Liver (tissue), 3 donors: ENCODE measurements at regions not wholly inside any gene's neighbourhood (a gene's known extent, or its start where the extent isn't known, plus 50 kb on each side); places are given as distances from the start of the nearest gene placed in this dataset.

Source experiments
- EGR1 ChIP-seq, 2 donors: IDR thresholded peaks; 2 replicates each; pipeline ENCODE4 v1.6.1; 2016 to 2018; ENCODE audit warnings: antibody characterized with exemption in 2 of 2, low read depth in 2 of 2
- FOXA1 ChIP-seq: IDR thresholded peaks from 2 replicates; pipeline ENCODE4 v1.6.1; 2016; ENCODE audit warnings: antibody characterized with exemption
- FOXA2 ChIP-seq: IDR thresholded peaks from 2 replicates; pipeline ENCODE4 v1.6.1; 2016; ENCODE audit warnings: antibody characterized with exemption
- GABPA ChIP-seq, 2 donors: IDR thresholded peaks in 1 of 2; conservative IDR thresholded peaks in 1 of 2; 2 replicates each; pipeline ENCODE4 v1.6.1; 2016; ENCODE audit warnings: antibody characterized with exemption in 2 of 2, mild to moderate bottlenecking in 1 of 2, moderate library complexity in 1 of 2
- MAX ChIP-seq: IDR thresholded peaks from 2 replicates; pipeline ENCODE4 v1.6.1; 2016; ENCODE audit warnings: antibody characterized with exemption
- RAD21 ChIP-seq, 2 donors: IDR thresholded peaks; 2 replicates each; pipeline ENCODE4 v1.6.1; 2016; ENCODE audit warnings: antibody characterized with exemption in 2 of 2, mild to moderate bottlenecking in 2 of 2
- REST ChIP-seq: IDR thresholded peaks from 2 replicates; pipeline ENCODE4 v1.6.1; 2016; ENCODE audit warnings: antibody characterized with exemption, mild to moderate bottlenecking
- SP1 ChIP-seq: IDR thresholded peaks from 2 replicates; pipeline ENCODE4 v1.6.1; 2018; ENCODE audit warnings: antibody characterized with exemption, mild to moderate bottlenecking
- TAF1 ChIP-seq: conservative IDR thresholded peaks from 2 replicates; pipeline ENCODE4 v1.6.1; 2016; ENCODE audit warnings: antibody characterized with exemption, mild to moderate bottlenecking
- TF ChIP-seq, protein P1 (sequence below): fragments of 150-350 bp; IDR thresholded peaks from 2 replicates; pipeline ENCODE4 v1.5.1; 2017; ENCODE audit warnings: improper control_type of control experiment, low read depth, low read length; ENCODE audit not compliant: missing input control
- donor health status: healthy.
- donor health status: healthy.

GRCh38 chr5:96254980-96255691 lies 177.9 kb downstream of the PCSK1 start:
- TF ChIP-seq, protein P1, sequence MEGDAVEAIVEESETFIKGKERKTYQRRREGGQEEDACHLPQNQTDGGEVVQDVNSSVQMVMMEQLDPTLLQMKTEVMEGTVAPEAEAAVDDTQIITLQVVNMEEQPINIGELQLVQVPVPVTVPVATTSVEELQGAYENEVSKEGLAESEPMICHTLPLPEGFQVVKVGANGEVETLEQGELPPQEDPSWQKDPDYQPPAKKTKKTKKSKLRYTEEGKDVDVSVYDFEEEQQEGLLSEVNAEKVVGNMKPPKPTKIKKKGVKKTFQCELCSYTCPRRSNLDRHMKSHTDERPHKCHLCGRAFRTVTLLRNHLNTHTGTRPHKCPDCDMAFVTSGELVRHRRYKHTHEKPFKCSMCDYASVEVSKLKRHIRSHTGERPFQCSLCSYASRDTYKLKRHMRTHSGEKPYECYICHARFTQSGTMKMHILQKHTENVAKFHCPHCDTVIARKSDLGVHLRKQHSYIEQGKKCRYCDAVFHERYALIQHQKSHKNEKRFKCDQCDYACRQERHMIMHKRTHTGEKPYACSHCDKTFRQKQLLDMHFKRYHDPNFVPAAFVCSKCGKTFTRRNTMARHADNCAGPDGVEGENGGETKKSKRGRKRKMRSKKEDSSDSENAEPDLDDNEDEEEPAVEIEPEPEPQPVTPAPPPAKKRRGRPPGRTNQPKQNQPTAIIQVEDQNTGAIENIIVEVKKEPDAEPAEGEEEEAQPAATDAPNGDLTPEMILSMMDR, result no peak
- TF ChIP-seq EGR1 (IDR thresholded peaks at IDR 0.05; ENCODE audit: low read depth in 2 of 2), result no peak
- no peak for TF ChIP-seq TAF1
- no peak for TF ChIP-seq GABPA (IDR thresholded peaks at IDR 0.05 in 1 of 2, conservative IDR thresholded peaks at IDR 0.05 in 1 of 2)
- TF ChIP-seq MAX, result no peak
- TF ChIP-seq FOXA2, result no peak
- TF ChIP-seq FOXA1, result no peak
- TF ChIP-seq RAD21 (IDR thresholded peaks at IDR 0.05), result peak in 1 of 2 donors; percentile 3
- TF ChIP-seq SP1, result no peak
- no peak for TF ChIP-seq REST
